Inflammatory macrophage (primary cell): ENCODE measurements at regions not wholly inside any gene's neighbourhood (a gene's known extent, or its start where the extent isn't known, plus 50 kb on each side); places are given as distances from the start of the nearest gene placed in this dataset.
"Not testable (repeated sequence)": the region's sequence is repeated elsewhere in the genome, so short reads cannot be mapped to it uniquely, and the experiment has no call there.

Source experiments
- DNase-seq, 2 donors: peaks; one replicate each; pipeline ENCODE4 v3.0.0-alpha.2; 2020 to 2022

- no peak for DNase-seq
Measured at GRCh38 chr2:115904516-115904915, 1462.1 kb downstream of the DPP10 start.

GRCh38 chr2:115908731-115909130, 1466.3 kb downstream of the DPP10 start:
- no peak for DNase-seq

GRCh38 chr2:115910270-115910669, 1467.8 kb downstream of the DPP10 start:
- no peak for DNase-seq

GRCh38 chr2:115913921-115914320, 1471.5 kb downstream of the DPP10 start:
- no peak for DNase-seq

GRCh38 chr2:115921541-115921940, 1479.1 kb downstream of the DPP10 start:
- no peak for DNase-seq

GRCh38 chr2:115939902-115940301, 1497.5 kb downstream of the DPP10 start:
- DNase-seq = no peak

- no peak for DNase-seq
Measured at GRCh38 chr2:115942800-115943199, 1500.4 kb downstream of the DPP10 start.

- no peak for DNase-seq
Measured at GRCh38 chr2:115946341-115946740, 1503.9 kb downstream of the DPP10 start.

- no peak for DNase-seq
Measured at GRCh38 chr2:115946891-115947290, 1504.5 kb downstream of the DPP10 start.

- DNase-seq = no peak
Measured at GRCh38 chr2:115976916-115977315, 1534.5 kb downstream of the DPP10 start.

GRCh38 chr2:115999039-115999438, 1556.6 kb downstream of the DPP10 start:
- DNase-seq = no peak

GRCh38 chr2:116023026-116023425, 1580.6 kb downstream of the DPP10 start:
- DNase-seq = no peak

- not testable (repeated sequence) for DNase-seq
Measured at GRCh38 chr2:116038758-116039157, 1596.3 kb downstream of the DPP10 start.

GRCh38 chr2:116042530-116042929, 1600.1 kb downstream of the DPP10 start:
- no peak for DNase-seq

- no peak for DNase-seq
Measured at GRCh38 chr2:116057538-116057937, 1615.1 kb downstream of the DPP10 start.

GRCh38 chr2:116061023-116061422, 1618.6 kb downstream of the DPP10 start:
- no peak for DNase-seq

- no peak for DNase-seq
Measured at GRCh38 chr2:116073731-116074130, 1631.3 kb downstream of the DPP10 start.

GRCh38 chr2:116074161-116074560, 1631.7 kb downstream of the DPP10 start:
- DNase-seq = no peak

- no peak for DNase-seq
Measured at GRCh38 chr2:116088236-116088635, 1645.8 kb downstream of the DPP10 start.

- no peak for DNase-seq
Measured at GRCh38 chr2:116094196-116094595, 1651.8 kb downstream of the DPP10 start.

- DNase-seq = no peak
Measured at GRCh38 chr2:116095636-116096035, 1653.2 kb downstream of the DPP10 start.

GRCh38 chr2:116098049-116098448, 1655.6 kb downstream of the DPP10 start:
- DNase-seq = no peak

GRCh38 chr2:116109471-116109870, 1667.0 kb downstream of the DPP10 start:
- no peak for DNase-seq

- DNase-seq = no peak
Measured at GRCh38 chr2:116117845-116118244, 1675.4 kb downstream of the DPP10 start.

GRCh38 chr2:116132833-116133232, 1681.7 kb upstream of the DDX18 start:
- DNase-seq = no peak
